NCI-H128 (cell line): ENCODE measurements at regions not wholly inside any gene's neighbourhood (a gene's known extent, or its start where the extent isn't known, plus 50 kb on each side); places are given as distances from the start of the nearest gene placed in this dataset.

Source experiments
- DNase-seq: peaks from one replicate; lab custom pipeline; 2025; ENCODE audit not compliant: unreplicated experiment; lab: John Stamatoyannopoulos, UW

DNA sequence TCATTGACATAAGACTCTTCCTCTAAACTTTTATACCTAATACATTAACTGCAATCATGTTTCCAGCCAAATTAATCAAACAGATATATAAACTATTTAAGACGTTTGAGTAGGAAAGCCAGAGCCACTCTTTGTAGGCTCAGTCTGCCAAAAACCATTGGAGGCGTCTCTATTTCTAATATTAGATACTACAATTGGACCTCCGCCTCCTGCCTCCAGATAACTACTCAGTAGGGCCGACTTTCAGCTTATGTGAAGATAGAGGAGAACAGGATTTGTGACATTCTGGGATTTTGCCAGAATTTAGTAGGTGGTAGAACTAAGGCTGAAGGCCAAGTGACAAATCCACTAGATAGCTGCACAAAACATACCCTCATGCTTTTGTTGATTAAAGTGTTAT is 463.0 kb downstream of the CETN3 start:
- DNase-seq: no peak

DNA sequence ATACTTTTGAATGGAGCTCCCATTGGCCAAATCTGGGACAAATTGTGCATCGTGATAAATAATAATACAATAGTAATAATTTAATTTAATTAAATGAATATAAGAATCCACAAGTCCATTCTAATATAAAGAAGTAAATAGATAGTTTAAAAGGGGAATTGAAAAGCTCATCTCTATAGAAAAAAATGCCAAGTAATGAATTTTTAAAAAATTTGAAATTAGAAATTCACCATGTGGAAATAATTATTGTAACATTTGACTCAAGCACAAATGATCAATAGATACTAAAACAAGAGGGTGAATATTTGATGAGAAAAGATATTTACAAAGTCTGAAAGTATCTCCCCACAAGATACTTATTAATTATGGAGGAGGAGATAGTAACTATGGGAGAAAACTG is 467.4 kb downstream of the CETN3 start:
- no peak for DNase-seq

DNA sequence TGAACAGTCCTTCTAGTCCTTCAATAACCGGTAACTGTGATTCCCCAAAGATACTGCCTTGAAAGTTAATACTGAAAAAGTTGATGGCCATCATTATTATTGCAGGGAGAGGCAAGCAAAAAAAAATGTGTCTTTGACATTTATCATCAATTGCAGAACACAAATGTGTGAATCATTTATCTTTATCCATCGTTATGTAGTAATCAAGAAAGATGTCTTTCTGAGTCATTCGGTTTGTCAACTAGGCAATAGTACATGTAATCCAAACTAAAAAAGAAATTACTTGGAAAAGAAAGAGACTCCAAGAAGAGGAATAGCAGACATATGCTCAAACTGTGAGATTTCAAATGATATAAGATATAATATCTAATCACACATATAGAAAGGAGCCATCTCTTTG is 473.0 kb downstream of the CETN3 start:
- DNase-seq: no peak

DNA sequence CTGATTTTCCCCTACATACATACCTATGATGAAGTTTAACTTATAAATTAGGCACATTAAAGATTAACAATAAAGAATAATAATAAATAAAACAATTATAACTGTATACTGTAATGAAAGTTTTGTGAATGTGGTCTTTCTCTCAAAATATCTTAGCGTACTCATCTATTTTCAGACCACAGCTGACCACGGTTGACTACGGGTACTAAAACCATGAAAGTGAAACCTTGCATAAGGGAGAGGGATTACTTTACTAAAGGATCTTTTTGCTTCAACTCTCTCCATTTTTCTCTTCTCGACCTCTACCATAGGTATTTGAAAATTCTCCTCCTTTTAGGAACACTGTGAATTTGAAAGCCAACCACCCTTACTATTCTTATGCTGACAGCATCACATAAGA is 475.5 kb downstream of the CETN3 start:
- DNase-seq: no peak

DNA sequence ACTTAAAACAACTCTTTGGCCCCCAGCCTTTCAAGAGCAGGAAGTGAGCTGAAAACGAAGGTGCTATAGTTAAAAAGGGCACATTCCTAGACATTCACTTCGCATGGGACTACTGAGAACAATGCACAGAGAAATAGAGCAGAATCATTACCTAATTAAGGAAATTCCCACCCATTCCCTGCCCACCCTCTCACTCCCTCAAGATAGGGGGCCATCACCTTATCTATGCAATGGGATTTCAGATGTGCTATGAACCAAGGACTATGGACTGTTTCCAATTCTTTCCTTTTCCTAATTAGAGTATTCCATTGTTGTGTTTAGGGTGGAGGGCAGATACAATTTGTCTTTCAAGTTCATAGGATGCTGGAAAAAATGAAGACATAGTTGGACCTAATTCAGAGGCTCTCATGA is 476.8 kb downstream of the CETN3 start:
- DNase-seq: no peak

DNA sequence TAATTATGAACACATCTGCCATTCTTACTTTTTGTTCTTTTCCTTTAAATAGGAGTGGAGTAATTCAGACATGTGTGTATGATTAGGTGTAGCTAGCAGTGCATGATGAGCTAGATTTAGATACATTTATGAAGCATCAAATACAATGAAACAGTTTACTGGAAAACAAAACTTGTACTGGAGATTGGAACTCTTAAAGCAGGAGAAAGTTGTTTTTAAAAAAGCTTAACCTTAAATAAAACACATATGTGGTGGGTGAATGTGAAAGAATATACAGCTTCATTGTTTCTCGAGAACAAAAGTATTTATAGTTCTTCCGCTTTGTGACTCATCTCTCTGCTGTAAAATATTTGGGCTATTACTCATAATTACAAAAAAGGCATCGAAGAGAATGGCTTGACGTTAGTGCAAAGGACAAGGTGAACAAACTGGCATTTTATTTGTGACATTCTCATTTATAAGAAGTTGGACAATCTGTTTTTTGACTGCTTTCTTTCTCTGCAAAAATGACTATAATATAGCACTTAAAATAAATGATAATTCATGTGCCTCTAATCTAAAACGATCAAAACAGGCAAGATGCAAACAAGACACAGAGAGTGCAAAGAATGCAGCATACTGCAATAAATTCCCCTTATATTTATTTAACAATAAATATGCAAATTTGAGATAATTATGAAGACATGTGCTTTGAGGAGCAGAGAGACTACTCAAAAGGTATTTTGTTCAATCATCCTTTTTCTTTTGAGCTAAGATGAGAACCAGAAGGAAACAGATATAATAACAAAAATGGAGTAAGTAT is 478.8 kb downstream of the CETN3 start:
- DNase-seq: no peak

DNA sequence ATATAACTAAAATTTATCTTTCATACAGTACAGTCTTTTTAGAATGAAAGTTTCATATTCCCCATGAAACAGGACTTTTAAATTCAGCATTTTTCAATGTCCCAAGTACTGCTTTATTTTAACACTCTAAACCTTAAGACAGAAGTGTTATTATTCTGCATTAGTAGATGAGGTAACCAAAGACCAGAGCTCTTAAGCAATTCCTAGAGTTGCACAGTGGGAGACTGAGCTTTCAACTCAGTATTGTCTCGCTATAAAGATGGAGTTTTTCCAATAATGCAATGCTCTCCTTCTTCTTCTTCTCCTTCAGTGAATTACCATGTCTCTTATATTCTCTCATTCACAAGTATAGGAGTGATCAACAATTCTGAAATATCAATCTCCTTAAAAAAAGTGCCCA is 479.7 kb downstream of the CETN3 start:
- no peak for DNase-seq

DNA sequence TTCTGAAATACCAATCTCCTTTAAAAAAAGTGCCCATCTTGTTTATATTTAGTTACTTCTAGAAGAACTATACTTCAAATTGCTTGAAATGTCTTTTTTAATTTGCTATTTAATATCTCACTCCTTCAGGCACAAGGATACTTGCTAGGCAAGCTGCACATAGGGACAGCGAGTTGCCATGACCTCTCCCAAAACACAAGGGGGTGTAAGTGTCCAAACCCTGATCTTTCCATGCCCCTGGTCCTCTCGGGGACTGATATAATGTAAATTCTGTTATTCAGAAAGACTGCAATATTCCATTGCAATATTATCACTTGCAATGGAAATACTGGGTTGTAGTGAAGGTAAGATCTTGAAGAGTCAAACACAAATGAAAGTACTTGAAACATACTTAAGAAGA is 480.4 kb downstream of the CETN3 start:
- no peak for DNase-seq

DNA sequence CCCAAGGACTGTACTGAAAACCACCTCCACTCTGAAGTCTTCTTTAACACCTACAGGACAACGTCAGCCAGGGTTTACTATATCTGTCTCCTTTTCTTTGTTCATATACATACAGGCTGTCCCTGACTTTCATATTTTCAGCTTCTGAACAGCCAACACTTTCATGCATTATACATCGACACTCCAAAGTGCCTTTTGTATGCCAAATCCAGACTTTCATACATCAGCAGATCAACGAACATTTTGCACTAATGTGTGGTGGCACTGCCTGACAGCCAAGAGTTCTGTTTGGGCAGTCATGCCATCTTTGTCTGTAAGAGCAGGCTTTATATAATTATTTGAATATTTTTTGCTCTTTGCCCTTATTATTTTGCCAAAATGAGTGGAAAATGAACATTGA is 487.4 kb downstream of the CETN3 start:
- no peak for DNase-seq

DNA sequence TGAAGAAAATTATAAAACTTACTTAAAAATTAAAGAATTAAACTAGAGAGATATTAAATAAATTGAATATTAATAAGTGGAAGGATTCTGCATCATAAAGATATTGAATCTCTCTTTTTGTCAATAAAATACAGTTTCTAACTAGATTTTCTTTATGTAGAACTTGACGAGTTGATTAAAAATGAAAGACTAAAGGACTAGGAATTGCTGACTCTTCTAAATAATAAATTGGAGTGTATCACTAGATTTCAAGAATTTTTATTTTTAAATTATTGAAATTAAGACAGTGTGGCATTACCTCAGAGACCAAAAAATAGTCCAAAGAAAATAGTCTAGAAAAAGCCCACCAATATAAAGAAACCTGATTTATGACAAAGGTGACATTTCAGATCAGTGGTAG is 492.4 kb downstream of the CETN3 start:
- DNase-seq: no peak

DNA sequence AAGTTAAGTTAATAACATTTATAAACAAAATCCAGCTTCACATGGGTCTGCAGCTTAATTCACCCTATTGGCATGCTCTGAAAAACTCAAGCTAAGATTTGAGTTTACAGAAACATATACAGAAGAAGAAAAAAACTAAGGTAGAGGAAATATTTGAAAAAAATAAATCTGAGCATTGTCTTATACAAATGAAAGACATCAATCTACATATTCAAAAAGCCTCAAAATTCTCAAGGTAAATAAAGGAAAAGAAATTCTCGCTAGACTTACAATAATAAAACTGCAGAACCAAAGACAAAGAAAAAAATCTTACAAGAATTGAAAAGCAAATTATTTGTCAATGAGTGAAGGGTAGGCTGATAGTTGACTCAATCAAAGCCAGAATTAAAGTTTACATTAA is 493.4 kb downstream of the CETN3 start:
- DNase-seq: no peak

DNA sequence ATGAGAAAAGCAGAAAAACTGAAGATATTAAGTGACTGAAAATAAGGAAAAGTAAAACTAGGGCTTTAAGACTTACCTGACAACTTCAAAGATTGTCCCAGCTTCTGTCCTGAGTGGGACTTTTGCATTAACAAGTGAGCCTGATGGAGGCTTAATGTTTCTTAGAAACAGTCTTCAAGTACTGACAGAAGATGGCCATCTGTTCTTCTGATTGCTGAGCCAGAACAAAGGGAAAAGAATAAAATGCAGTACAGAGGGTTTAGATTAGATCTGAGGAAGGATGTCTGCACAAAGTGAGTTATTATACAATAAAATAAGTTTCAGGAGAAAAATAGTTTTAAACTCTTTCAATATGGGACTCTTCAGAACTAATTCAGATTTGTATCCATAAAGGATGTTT is 500.7 kb downstream of the CETN3 start:
- DNase-seq: no peak

DNA sequence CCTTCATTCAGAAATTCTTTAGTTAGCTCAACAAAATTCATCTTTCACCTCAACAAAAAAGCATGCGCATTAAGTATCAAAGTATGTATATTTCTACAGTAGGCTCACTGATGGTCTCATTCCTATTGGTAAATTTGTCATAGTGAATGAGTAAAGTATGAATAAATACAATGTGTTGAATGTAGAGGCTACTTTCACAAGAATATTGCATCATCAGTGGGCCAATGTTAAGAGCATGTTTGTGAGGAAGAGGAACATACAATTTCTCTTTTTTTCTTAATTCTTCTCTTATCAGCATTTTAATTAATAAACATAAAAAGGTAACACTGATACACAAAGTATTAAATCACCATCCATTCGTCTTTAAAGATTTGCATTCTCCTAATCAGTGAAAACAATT is 505.1 kb downstream of the CETN3 start:
- DNase-seq: no peak

DNA sequence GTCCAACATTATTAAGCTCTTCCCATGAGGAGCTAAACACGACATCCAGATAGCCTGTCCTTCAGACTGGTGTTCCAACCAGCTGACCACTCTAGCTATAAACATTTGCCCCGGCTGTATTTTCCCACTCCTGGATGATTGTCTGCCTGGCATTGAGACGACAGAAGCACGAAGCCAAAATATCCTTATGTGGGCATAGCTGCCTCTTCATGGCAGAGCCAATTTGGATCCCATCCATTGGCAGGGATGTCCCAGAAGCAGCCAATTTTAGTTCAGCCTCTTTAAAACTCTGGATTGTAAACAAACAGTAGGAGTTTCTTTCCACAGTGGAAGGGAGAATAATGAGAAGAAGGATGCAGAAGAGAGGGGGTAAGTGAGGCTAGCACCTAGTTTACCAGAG is 507.6 kb downstream of the CETN3 start:
- no peak for DNase-seq

DNA sequence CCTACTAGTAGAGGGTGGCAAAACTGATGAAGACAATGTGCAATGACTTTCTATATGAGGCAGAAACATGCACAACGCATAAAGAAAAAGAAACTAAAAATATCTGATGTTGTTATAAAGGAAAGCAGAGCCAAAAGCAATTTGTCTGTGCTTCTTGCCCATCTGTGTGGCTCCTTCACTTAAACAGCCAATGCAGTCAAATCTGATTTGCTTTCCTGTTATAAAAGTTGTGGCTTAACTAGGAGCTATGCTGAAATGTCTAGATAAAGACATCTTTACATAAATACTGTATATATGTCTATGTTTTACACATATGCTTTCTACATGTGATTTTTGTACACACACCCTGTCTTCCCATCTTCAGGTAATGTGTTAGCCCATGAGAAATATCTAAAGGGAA is 508.2 kb downstream of the CETN3 start:
- DNase-seq: no peak

DNA sequence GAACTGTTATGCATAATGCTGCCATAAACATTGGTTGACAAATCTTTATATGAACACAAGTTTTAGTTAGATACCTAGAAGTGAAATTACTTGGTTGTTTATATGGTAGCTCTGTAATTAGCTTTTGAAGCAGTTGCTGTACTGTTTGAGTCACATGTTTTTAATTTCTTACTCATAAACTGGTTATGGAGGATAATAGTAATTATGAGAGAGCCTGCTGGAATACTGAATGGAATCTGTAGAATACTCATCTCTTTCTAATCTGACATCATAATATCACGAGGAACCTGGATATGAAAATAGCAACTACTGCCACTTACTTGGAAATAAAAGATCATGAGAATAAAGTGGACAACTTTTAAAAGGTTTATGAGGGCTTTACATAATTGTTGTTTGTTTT is 509.2 kb downstream of the CETN3 start:
- DNase-seq: no peak

DNA sequence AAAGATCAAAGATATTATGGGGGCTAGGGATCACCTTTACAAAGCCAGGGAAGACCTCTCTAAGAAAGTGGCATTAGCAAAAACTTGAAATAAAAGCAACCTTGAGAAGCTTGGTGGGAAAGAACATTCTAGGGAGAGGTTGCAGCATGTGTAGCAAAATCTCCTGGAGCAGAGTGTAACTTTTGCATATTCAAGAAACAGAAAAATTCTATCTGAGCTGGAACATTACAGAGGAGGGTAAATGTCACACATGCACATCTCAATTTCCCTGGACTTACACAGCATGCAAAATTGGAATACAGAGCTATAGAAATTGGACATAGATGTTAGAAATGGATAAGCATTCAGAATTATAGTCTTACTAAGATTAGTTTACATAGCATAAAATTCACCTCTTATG is 510.0 kb downstream of the CETN3 start:
- DNase-seq: no peak

DNA sequence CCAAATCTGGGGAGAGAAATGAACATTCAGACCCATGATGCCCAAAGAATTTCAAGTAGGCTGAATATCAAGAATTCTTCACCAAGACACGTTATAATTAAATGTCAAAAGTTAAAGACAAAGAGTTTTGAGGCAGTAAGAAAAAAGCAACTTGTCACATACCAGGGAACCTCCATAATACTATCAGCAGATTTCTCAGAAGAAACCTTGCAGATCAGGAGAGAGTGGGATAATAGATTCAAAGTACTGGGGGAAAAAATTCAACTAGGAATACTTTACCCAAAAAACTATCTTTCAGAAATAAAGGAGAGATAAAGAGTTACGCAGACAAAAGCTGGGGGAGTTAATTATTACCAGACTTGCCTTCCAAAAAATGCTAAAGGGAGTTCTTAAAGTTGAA is 516.0 kb downstream of the CETN3 start:
- no peak for DNase-seq

DNA sequence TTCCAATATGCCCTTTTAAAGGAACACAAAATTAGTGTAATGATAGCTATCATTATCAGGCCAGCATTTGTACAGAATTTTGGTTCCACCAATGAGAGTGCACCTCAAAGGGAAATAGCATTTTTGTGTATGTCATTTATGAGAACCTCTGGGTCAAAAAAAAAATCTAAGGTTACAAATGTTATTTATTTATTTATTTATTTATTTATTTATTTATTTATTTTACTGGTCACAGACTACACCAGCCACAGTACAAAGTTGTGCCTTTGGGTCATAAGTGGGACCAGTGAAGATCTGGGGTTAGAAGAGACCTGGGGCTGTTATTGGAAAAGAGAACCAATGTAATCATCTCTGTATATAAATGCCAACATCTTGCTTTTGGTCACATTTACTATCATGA is 523.9 kb downstream of the CETN3 start:
- DNase-seq: no peak

DNA sequence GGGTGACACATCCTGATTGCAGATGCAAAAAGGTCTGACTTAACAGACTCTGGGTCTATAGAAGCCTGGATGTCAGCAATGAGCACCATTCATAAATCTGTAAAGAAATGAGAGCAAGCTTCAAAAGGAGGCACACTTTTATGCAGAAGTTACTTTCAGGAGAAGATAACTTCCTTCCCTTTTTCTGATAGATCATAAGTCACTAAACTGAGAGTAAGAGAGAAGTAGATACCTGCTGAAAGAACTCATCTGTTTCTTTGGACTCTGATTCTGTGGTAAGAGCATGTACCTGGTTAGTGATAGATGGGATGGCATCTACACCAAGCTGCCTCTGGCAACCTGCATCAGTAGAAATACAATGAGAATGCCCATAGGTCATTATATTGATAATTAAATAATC is 525.6 kb downstream of the CETN3 start:
- no peak for DNase-seq

DNA sequence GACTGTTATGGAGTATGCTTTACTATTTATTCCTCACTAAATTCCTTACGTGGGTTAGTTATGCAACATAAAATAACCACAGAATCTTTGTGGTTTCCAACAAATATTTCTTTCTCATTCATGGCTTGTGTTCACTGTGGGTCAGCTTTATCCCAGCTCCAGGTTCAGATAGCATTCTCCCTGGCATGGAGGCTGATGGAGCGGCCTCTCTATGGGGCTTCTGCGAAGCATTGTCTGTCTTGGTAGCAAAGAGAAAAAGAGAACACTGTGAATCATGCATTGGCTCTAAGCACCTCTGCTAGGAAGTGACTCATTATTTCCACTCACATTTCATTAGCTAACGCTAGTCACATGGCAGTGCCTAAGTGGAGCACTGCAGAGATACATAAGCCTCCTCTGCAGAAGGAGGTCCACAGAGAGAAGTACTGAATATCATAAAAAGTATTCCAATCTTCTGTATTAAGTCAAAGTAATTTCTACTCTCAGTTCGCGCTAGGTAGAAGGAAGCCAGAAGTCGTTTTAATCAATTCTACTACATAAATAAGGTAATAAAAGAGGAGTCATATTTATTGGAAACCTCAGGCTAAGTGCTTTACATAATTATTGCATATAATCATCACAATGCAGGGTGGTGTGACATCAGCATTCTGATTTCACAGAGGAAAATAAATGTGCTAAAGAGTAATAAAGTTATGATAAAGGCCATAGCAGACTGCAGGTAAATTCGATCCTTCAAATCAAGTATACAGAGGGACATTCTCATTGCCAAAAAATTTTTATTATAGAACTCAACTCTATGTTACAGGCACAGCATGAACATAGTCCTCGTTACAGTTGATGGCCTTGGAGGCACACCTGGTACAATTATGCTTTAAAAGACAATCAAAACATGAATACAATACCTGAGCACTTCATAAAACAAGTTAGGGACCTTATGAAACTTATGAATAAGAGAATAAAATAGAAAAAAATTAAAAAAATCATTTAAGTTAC is 531.1 kb downstream of the CETN3 start:
- no peak for DNase-seq

DNA sequence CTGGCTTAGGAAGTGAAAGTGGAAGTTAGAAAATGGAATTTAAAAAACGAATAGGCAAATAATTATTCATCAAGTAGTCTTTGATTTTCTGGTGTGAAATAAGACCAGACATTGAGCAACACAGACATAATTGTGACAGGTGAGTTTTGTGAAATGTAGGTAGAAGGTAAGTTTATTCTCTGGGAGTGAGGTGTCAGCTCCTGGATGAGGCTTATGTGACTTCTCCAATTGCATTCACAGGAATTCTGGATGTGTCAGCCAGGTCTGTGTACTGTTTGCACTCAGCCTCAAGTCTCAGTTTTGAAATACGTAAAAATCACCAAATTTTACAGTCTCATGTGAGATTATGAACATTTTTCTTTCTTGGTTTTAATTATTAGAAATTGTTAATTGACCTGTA is 537.6 kb downstream of the CETN3 start:
- no peak for DNase-seq
